ENCODE measurements at regions not wholly inside any gene's neighbourhood (a gene's known extent, or its start where the extent isn't known, plus 50 kb on each side); places are given as distances from the start of the nearest gene placed in this dataset.

DNA sequence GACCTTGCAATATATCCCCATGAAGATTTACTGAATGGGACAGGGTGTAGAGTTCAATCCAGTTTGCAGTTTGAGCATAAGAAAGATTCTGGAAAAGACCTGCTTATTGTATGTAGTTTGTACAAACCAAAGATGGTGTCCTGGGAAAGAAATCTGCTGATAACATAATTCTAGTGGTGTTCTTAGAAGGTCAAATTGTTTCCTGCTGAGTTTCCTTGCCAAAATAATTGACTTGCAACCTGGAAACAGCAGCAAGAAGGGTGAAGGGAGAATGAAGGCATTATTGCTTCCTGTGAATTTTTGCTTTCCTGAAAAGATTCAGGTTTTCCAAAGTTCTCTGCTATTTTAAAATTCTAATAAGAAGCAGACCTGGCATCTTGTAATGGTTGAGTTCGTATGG lies 222.9 kb downstream of the KIF20B start:
- no peak overlapping the region for H3K4me2 ChIP-seq (ENCODE audit: low read depth, low read length)
- no peak overlapping the region for H2AFZ ChIP-seq (ENCODE audit: low read length)
- no peaks in the 10 kb centered on the region for H3K9me3 ChIP-seq (replicated peaks; ENCODE audit: insufficient read depth, low read length)
- no peak for DNase-seq
- no peak overlapping the region for H3K9ac ChIP-seq (ENCODE audit: low read length)
- no peak overlapping the region for H3K4me3 ChIP-seq (ENCODE audit: low read length)
- H3K79me2 ChIP-seq (ENCODE audit: low read length) = no peaks in the 10 kb centered on the region
- H3K9me2 ChIP-seq (replicated peaks; ENCODE audit: insufficient read depth, low read length) = no peaks in the 10 kb centered on the region
- H3K27me3 ChIP-seq (replicated peaks; ENCODE audit: insufficient read depth, low read length) = no peaks in the 10 kb centered on the region
- H3K4me1 ChIP-seq (ENCODE audit: low read length) = no peaks in the 10 kb centered on the region
- TF ChIP-seq EZH2phosphoT487 (IDR thresholded peaks at IDR 0.05; ENCODE audit: low read length) = no peak
- TF ChIP-seq, protein P1, sequence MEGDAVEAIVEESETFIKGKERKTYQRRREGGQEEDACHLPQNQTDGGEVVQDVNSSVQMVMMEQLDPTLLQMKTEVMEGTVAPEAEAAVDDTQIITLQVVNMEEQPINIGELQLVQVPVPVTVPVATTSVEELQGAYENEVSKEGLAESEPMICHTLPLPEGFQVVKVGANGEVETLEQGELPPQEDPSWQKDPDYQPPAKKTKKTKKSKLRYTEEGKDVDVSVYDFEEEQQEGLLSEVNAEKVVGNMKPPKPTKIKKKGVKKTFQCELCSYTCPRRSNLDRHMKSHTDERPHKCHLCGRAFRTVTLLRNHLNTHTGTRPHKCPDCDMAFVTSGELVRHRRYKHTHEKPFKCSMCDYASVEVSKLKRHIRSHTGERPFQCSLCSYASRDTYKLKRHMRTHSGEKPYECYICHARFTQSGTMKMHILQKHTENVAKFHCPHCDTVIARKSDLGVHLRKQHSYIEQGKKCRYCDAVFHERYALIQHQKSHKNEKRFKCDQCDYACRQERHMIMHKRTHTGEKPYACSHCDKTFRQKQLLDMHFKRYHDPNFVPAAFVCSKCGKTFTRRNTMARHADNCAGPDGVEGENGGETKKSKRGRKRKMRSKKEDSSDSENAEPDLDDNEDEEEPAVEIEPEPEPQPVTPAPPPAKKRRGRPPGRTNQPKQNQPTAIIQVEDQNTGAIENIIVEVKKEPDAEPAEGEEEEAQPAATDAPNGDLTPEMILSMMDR (IDR thresholded peaks at IDR 0.05; ENCODE audit: low read length) = no peak
- TF ChIP-seq EZH2 (optimal IDR thresholded peaks at IDR 0.05; ENCODE audit: low read depth, low read length) = no peak
- no peaks in the 10 kb centered on the region for H3F3A ChIP-seq (ENCODE audit: insufficient read depth, low read length)
- no peaks in the 10 kb centered on the region for H3K36me3 ChIP-seq (replicated peaks; ENCODE audit: insufficient read depth, low read length)
- H4K20me1 ChIP-seq (ENCODE audit: insufficient read depth, low read length) = no peaks in the 10 kb centered on the region
- no peak overlapping the region for H3K27ac ChIP-seq (ENCODE audit: low read length)

DNA sequence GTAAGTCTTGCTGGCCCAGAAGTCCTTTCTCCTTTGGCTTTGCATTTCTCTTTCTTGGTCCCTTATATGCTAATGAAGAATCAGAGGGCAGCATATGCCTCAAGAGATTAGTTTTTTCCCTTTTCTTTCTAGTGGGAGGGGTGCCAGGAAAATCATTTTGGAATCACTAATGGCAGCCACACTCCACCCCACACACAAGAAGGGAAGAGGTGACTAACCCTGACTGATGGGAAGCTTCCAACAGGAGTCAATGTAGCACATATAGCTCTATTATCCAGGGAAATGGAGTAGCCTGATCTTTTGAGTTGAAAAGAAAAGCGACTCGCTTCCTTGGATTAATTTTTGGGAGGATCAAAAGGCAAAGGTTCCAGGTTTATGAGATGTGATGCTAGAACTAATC lies 225.3 kb downstream of the KIF20B start:
- Histone ChIP-seq H3K4me1 (ENCODE audit: low read length) (no peaks in the 10 kb centered on the region), H3K4me3 (ENCODE audit: low read length) (no peak overlapping the region), H3K27me3 (replicated peaks; ENCODE audit: insufficient read depth, low read length) (no peaks in the 10 kb centered on the region), H3K9me2 (replicated peaks; ENCODE audit: insufficient read depth, low read length) (no peaks in the 10 kb centered on the region), H3K9me3 (replicated peaks; ENCODE audit: insufficient read depth, low read length) (no peaks in the 10 kb centered on the region), H3K27ac (ENCODE audit: low read length) (no peak overlapping the region), H4K20me1 (ENCODE audit: insufficient read depth, low read length) (no peaks in the 10 kb centered on the region), H3K36me3 (replicated peaks; ENCODE audit: insufficient read depth, low read length) (no peaks in the 10 kb centered on the region), H3K79me2 (ENCODE audit: low read length) (no peaks in the 10 kb centered on the region), H3K4me2 (ENCODE audit: low read depth, low read length) (no peak overlapping the region), H3K9ac (ENCODE audit: low read length) (no peak overlapping the region), H3F3A (ENCODE audit: insufficient read depth, low read length) (no peaks in the 10 kb centered on the region), H2AFZ (ENCODE audit: low read length) (no peak overlapping the region)
- DNase-seq = no peak
- TF ChIP-seq EZH2phosphoT487 (IDR thresholded peaks at IDR 0.05; ENCODE audit: low read length) (no peak), EZH2 (optimal IDR thresholded peaks at IDR 0.05; ENCODE audit: low read depth, low read length) (no peak)
- TF ChIP-seq, protein P1 (IDR thresholded peaks at IDR 0.05; ENCODE audit: low read length) = no peak

- Histone ChIP-seq H3K4me1 (ENCODE audit: low read length) (no peaks in the 10 kb centered on the region), H3K9ac (ENCODE audit: low read length) (no peak overlapping the region), H3K4me3 (ENCODE audit: low read length) (no peak overlapping the region), H3K79me2 (ENCODE audit: low read length) (no peaks in the 10 kb centered on the region), H3K9me3 (replicated peaks; ENCODE audit: insufficient read depth, low read length) (no peaks in the 10 kb centered on the region), H3K4me2 (ENCODE audit: low read depth, low read length) (no peak overlapping the region), H3K9me2 (replicated peaks; ENCODE audit: insufficient read depth, low read length) (no peaks in the 10 kb centered on the region), H4K20me1 (ENCODE audit: insufficient read depth, low read length) (no peaks in the 10 kb centered on the region), H2AFZ (ENCODE audit: low read length) (no peak overlapping the region), H3F3A (ENCODE audit: insufficient read depth, low read length) (no peaks in the 10 kb centered on the region), H3K36me3 (replicated peaks; ENCODE audit: insufficient read depth, low read length) (no peaks in the 10 kb centered on the region), H3K27me3 (replicated peaks; ENCODE audit: insufficient read depth, low read length) (no peaks in the 10 kb centered on the region), H3K27ac (ENCODE audit: low read length) (no peak overlapping the region)
- DNase-seq = no peak
- TF ChIP-seq, protein P1 (IDR thresholded peaks at IDR 0.05; ENCODE audit: low read length) = no peak
- TF ChIP-seq EZH2phosphoT487 (IDR thresholded peaks at IDR 0.05; ENCODE audit: low read length) = no peak
- TF ChIP-seq EZH2 (optimal IDR thresholded peaks at IDR 0.05; ENCODE audit: low read depth, low read length) = no peak
Observed at GRCh38 chr10:89929282-89930026, 228.1 kb downstream of the KIF20B start.

Data from MM.1S (cell line).